K562 (cell line): ENCODE measurements at regions not wholly inside any gene's neighbourhood (a gene's known extent, or its start where the extent isn't known, plus 50 kb on each side); places are given as distances from the start of the nearest gene placed in this dataset.
"Not testable (repeated sequence)": the region's sequence is repeated elsewhere in the genome, so short reads cannot be mapped to it uniquely, and the experiment has no call there.

Source experiments
- ATAC-seq: fragments of 200-7000 bp; cut with Tn5 transposase; 3 replicates; pipeline ENCODE4 v1.9.1; 2020; ENCODE audit warnings: moderate library complexity
- BruUV-seq: library from RNA; stranded (reverse); fragments of 400-500 nt; replicated peaks from 2 replicates; lab custom pipeline; 2021; lab: Mats Ljungman, UMichigan
- CTCF ChIA-PET: fragments of 300-600 bp; formaldehyde crosslinking; extraction: SDS; loops from one replicate; lab custom pipeline; 2021; ENCODE audit warnings: low intra/inter-chr PET ratio; lab: Yijun Ruan, JAX
- POLR2A ChIA-PET: fragments of 300-600, 350-650 bp; sonication (Branson Sonifier 250); formaldehyde crosslinking; extraction: SDS; loops from one replicate; lab custom pipeline; 2021; ENCODE audit warnings: antibody characterized with exemption, inconsistent platforms; lab: Yijun Ruan, JAX
- DNase-seq, 4 experiments: peaks; one replicate each; pipeline versions ENCODE4 v3.0.0 to v3.0.0-alpha.2; 2011 to 2018; ENCODE audit warnings: low spot score in 3 of 4, mixed read lengths in 3 of 4; ENCODE audit errors: extremely low read depth in 1 of 4
- FAIRE-seq: peaks from 2 replicates; lab custom pipeline; 2011; peaks lifted over from hg19 to GRCh38; lab: Jason Lieb, UNC
- H2AFZ ChIP-seq: 2 replicates; pipeline ENCODE4 v1.6.0; 2011; ENCODE audit warnings: low read depth, low read length, control low read depth, inconsistent platforms
- H3K27ac ChIP-seq: fragments of 200-600 bp; 3 replicates; pipeline ENCODE4 v1.8.0; 2011; ENCODE audit warnings: low read depth, mild to moderate bottlenecking, control low read depth, inconsistent platforms, low read length, moderate library complexity, mixed read lengths; ENCODE audit errors: extremely low read depth
- H3K27me3 ChIP-seq, 2 experiments: fragments of 300-600 bp in 1 of 2; 2 replicates in 1 of 2; 3 replicates in 1 of 2; pipeline versions ENCODE4 v1.6.0 to v1.8.0; 2011; ENCODE audit warnings: inconsistent platforms in 2 of 2, low read length in 2 of 2, mild to moderate bottlenecking in 1 of 2, mixed read lengths in 1 of 2, moderate library complexity in 1 of 2; ENCODE audit not compliant: control insufficient read depth in 2 of 2, insufficient read depth in 2 of 2
- H3K36me3 ChIP-seq: fragments of 300-600 bp; 3 replicates; pipeline ENCODE4 v1.8.0; 2011; ENCODE audit warnings: mild to moderate bottlenecking, low read length, inconsistent platforms; ENCODE audit not compliant: control insufficient read depth, insufficient read depth
- H3K4me1 ChIP-seq, 2 experiments: fragments of 200-600 bp in 1 of 2; replicated peaks in 1 of 2; 2 replicates in 1 of 2; 3 replicates in 1 of 2; pipeline versions ENCODE4 v1.5.1 to v1.8.0; 2011; ENCODE audit warnings: inconsistent platforms in 2 of 2, low read length in 2 of 2, mild to moderate bottlenecking in 1 of 2, mixed read lengths in 1 of 2, moderate library complexity in 1 of 2; ENCODE audit not compliant: control insufficient read depth in 2 of 2, insufficient read depth in 2 of 2
- H3K4me2 ChIP-seq: 2 replicates; pipeline ENCODE4 v1.6.1; 2011; ENCODE audit warnings: low read length, control low read depth, inconsistent platforms, mixed read lengths; ENCODE audit not compliant: insufficient read depth
- H3K4me3 ChIP-seq: fragments of 200-600 bp; sonication (generic), shearing (Covaris generic); 2 replicates; pipeline ENCODE4 v1.5.1; 2016; ENCODE audit warnings: control low read depth, inconsistent platforms
- H3K79me2 ChIP-seq: fragments of 200-600 bp; 3 replicates; pipeline ENCODE4 v1.8.0; 2011; ENCODE audit warnings: low read length, inconsistent platforms; ENCODE audit not compliant: control insufficient read depth, insufficient read depth
- H3K9ac ChIP-seq, 2 experiments: 2 replicates each; pipeline versions ENCODE4 v1.6.0 to v1.6.1; 2011; ENCODE audit warnings: low read depth in 2 of 2, low read length in 2 of 2, control low read depth in 1 of 2, inconsistent platforms in 1 of 2, mild to moderate bottlenecking in 1 of 2, mixed read lengths in 1 of 2; ENCODE audit not compliant: insufficient read depth in 1 of 2
- H3K9me1 ChIP-seq: one replicate; pipeline ENCODE4 v1.6.0; 2011; ENCODE audit warnings: inconsistent platforms, mild to moderate bottlenecking, low read length, moderate library complexity; ENCODE audit not compliant: control insufficient read depth, insufficient read depth
- H3K9me3 ChIP-seq: replicated peaks from 2 replicates; pipeline ENCODE4 v1.5.1; 2011; ENCODE audit warnings: low read depth, low read length, inconsistent platforms; ENCODE audit not compliant: control insufficient read depth, insufficient read depth
- H4K20me1 ChIP-seq: replicated peaks from 2 replicates; pipeline ENCODE4 v1.6.1; 2011; ENCODE audit warnings: low read length, inconsistent platforms, mixed read lengths; ENCODE audit not compliant: control insufficient read depth, insufficient read depth
- DNMT1 ChIP-seq: fragments of 450-650 bp; IDR thresholded peaks from 2 replicates; pipeline ENCODE4 v1.6.1; 2016; ENCODE audit warnings: antibody characterized with exemption, mild to moderate bottlenecking
- GTF2A2 ChIP-seq: IDR thresholded peaks from 2 replicates; pipeline ENCODE4 v1.6.1; 2016; ENCODE audit warnings: mild to moderate bottlenecking, missing genetic modification characterization, missing compliant biosample characterization
- MEF2D ChIP-seq: conservative IDR thresholded peaks from 2 replicates; pipeline ENCODE4 v1.6.1; 2016; ENCODE audit warnings: low read depth, missing genetic modification characterization, missing compliant biosample characterization
- MTA1 ChIP-seq: fragments of 450-650 bp; IDR thresholded peaks from 2 replicates; pipeline ENCODE4 v1.6.1; 2017; ENCODE audit warnings: borderline replicate concordance
- NFYB ChIP-seq: IDR thresholded peaks from 2 replicates; pipeline ENCODE4 v1.6.1; 2011; ENCODE audit warnings: mild to moderate bottlenecking, moderate library complexity; ENCODE audit not compliant: insufficient read length; ENCODE audit errors: extremely low read depth
- RBM25 ChIP-seq: fragments of 200-400 bp; formaldehyde crosslinking; IDR thresholded peaks from 2 replicates; pipeline ENCODE4 v1.6.1; 2018; ENCODE audit warnings: low read length, low read depth, moderate library complexity; ENCODE audit not compliant: severe bottlenecking
- SRF ChIP-seq, 2 experiments: fragments of 250-450, 450-650 bp in 1 of 2; sonication (Bioruptor Pico) in 1 of 2; sonication (generic) in 1 of 2; formaldehyde crosslinking; IDR thresholded peaks; 2 replicates each; pipeline versions ENCODE4 v1.5.0 to v1.5.1; 2020 to 2022; ENCODE audit warnings: mild to moderate bottlenecking in 1 of 2, missing genetic modification reagents in 1 of 2
- TAF9B ChIP-seq: fragments of 450-650 bp; IDR thresholded peaks from 2 replicates; pipeline ENCODE4 v1.6.1; 2018; ENCODE audit warnings: mild to moderate bottlenecking; ENCODE audit not compliant: partially characterized antibody
- XRCC5 ChIP-seq: fragments of 200-400 bp; formaldehyde crosslinking; IDR thresholded peaks from 2 replicates; pipeline ENCODE4 v1.6.1; 2017; ENCODE audit warnings: low read depth, mild to moderate bottlenecking, low read length
- ZC3H4 ChIP-seq: sonication (generic); formaldehyde crosslinking; IDR thresholded peaks from 2 replicates; pipeline ENCODE4 v1.9.0; 2021; ENCODE audit warnings: missing genetic modification reagents, borderline replicate concordance
- ZNF3 ChIP-seq: fragments of 250-450 bp; sonication (Bioruptor Pico); IDR thresholded peaks from 2 replicates; pipeline ENCODE4 v1.5.0; 2021; ENCODE audit warnings: mild to moderate bottlenecking, moderate library complexity
- WGBS: fragments of 100-300 bp; shearing (Covaris generic); methylation state at CpG from one replicate; pipeline ENCODE4 v1.1.6; 2016; ENCODE audit warnings: low coverage, mixed read lengths; ENCODE audit not compliant: insufficient coverage; ENCODE audit errors: missing lambda C conversion rate; 5-methylcytosine and 5-hydroxymethylcytosine counted together
- in situ Hi-C: fragments of 300-500 bp; cut with MboI; formaldehyde crosslinking; loops from 4 replicates; pipeline ENCODE4 v1.15.0; 2018; ENCODE audit warnings: inconsistent platforms, mixed read lengths
- intact Hi-C: fragments of 100-400 bp; cut with micrococcal nuclease; formaldehyde crosslinking; loops from 2 replicates; pipeline ENCODE4 v1.14.2; 2022
- TF ChIP-seq, protein P1 (sequence below): sonication (generic); formaldehyde crosslinking; IDR thresholded peaks from 2 replicates; pipeline ENCODE4 v1.8.0; 2022; ENCODE audit warnings: mild to moderate bottlenecking, missing genetic modification reagents

DNA sequence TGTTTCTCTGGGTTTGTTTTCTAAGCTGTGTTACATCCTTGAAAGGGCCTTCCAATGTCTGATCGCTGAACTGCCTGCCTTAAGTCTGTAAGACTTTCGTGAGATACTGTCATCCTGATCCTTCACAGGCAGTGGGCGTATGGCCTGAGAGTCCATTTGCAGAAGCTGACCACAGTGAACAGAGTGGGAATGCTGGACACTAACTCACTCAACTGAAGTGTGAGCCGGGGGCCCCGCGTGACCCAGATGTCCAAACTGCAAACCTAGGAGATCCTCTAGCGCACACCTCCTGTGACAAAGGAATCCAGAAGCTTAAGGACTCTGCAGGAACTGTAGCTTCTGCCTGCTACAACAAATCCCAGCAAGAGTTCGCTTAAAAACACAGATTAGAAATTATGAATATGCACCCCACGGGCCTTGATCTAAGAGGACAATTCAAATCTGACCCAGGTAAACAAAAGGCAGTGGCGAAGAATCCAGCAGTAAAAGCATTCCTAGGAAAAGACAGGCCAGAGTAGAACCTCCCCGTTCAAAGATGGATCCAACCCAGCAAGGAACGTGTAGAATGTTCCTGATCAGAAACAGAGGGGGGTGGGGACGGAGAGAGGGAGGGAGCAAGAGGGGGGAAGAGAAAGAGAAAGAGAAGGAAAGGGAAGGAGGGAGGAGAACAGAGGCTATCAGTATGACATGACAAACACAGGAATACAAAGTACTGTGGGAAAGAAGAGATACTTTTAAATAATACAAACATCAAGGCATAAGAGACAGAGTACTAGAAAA, 135.0 kb upstream of the AFDN start (continued):
- no peak for TF ChIP-seq MTA1
- no peak for TF ChIP-seq DNMT1
- no peak for TF ChIP-seq ZNF3 (CRISPR knock-in tag)
- TF ChIP-seq, protein P1, sequence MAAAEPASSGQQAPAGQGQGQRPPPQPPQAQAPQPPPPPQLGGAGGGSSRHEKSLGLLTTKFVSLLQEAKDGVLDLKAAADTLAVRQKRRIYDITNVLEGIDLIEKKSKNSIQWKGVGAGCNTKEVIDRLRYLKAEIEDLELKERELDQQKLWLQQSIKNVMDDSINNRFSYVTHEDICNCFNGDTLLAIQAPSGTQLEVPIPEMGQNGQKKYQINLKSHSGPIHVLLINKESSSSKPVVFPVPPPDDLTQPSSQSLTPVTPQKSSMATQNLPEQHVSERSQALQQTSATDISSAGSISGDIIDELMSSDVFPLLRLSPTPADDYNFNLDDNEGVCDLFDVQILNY (CRISPR knock-in tag), result no peak
- no peak for TF ChIP-seq MEF2D (tag)
- no peak for TF ChIP-seq ZC3H4 (CRISPR knock-in tag)
- TF ChIP-seq XRCC5, result no peak
- no peak for TF ChIP-seq TAF9B

DNA sequence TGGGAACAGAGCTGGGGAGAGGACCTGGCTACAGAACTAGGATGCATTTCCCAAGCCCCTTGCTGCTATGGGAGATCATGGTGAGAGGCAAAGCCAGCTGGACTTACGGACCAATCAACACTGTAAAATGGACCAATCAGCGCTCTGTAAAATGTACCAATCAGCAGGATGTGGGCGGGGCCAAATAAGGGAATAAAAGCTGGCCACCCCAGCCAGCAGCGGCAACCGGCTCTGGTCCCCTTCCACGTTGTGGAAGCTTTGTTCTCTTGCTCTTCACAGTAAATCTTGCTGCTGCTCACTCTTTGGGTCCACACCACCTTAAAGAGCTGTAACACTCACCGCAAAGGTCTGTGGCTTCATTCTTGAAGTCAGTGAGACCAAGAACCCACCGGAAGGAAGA, 133.2 kb upstream of the AFDN start:
- FAIRE-seq, H3K36me3 ChIP-seq, H3K79me2 ChIP-seq, POLR2A ChIA-PET, H3K9me1 ChIP-seq, H3K4me2 ChIP-seq, H4K20me1 ChIP-seq, BruUV-seq, H3K9me3 ChIP-seq, H3K27ac ChIP-seq, H3K9ac ChIP-seq, H3K4me1 ChIP-seq, CTCF ChIA-PET, H3K4me3 ChIP-seq: not testable (repeated sequence)
- DNase-seq (peak in 3 of 4 experiments; percentile 12 to 38 (median 33)), ATAC-seq (peak; percentile 50)
- peaks cover 22 to 40% of the 10 kb centered on the region in 2 experiments for H3K27me3 ChIP-seq
- TF ChIP-seq SRF (CRISPR knock-in tag; IDR thresholded peaks at IDR 0.05) (peak in 1 of 2 experiments; percentile 67; a peak in 2 of 4 replicates), NFYB (peak; percentile 86), GTF2A2 (tag) (0 out of 2 replicates have a peak, but pooled peaks have one; percentile 69), RBM25 (peak; percentile 38)
- TF ChIP-seq, all 486 proteins: peak for 4; not testable (repeated sequence) for 482
- WGBS, result 6% methylated on average over 8 of the region's 8 CpGs
- 0 out of 2 replicates have a peak overlapping the region, but pooled peaks have one; percentile 28 for H2AFZ ChIP-seq
- in situ Hi-C loops, intact Hi-C loops: not testable (repeated sequence)
